Ascending aorta (tissue), 2 donors: ENCODE measurements at regions not wholly inside any gene's neighbourhood (a gene's known extent, or its start where the extent isn't known, plus 50 kb on each side); places are given as distances from the start of the nearest gene placed in this dataset.

Source experiments
- DNase-seq, 2 donors: peaks; one replicate each; pipeline ENCODE4 v3.0.0-alpha.2; 2019; ENCODE audit warnings: low spot score in 2 of 2
- H3K27ac ChIP-seq, 2 donors: fragments of 200-600 bp; sonication (generic); one replicate each; pipeline ENCODE4 v1.5.1; 2016 to 2017; ENCODE audit warnings: mild to moderate bottlenecking in 1 of 2
- H3K27me3 ChIP-seq: fragments of 200-600 bp; sonication (generic); one replicate; pipeline ENCODE4 v1.5.1; 2017
- H3K36me3 ChIP-seq, 2 donors: fragments of 200-600 bp; sonication (generic); one replicate each; pipeline ENCODE4 v1.5.1; 2016
- H3K4me1 ChIP-seq, 2 donors: fragments of 200-600 bp; sonication (generic); one replicate each; pipeline ENCODE4 v1.5.1; 2016 to 2017; ENCODE audit warnings: mild to moderate bottlenecking in 1 of 2
- H3K4me3 ChIP-seq, 2 donors: fragments of 200-600 bp; sonication (generic); one replicate each; pipeline ENCODE4 v1.5.1; 2016 to 2017; ENCODE audit warnings: mild to moderate bottlenecking in 1 of 2
- H3K9me3 ChIP-seq, 2 donors: fragments of 200-600 bp; sonication (generic); one replicate each; pipeline ENCODE4 v1.5.1; 2016
- CTCF ChIP-seq, 3 experiments: fragments of 200-600 bp in 2 of 3; fragments of 450-650 bp in 1 of 3; sonication (generic) in 2 of 3; IDR thresholded peaks; one replicate each; pipeline ENCODE4 v1.5.1; 2016 to 2019; ENCODE audit warnings: antibody characterized with exemption in 3 of 3, mild to moderate bottlenecking in 1 of 3, moderate library complexity in 1 of 3
- intact Hi-C: fragments of 100-400 bp; cut with DNase I; formaldehyde crosslinking; loops from one replicate; pipeline ENCODE4 v1.15.1; 2023

- Histone ChIP-seq H3K36me3 (no peaks in the 10 kb centered on the region), H3K4me3 (no peak overlapping the region), H3K4me1 (no peaks in the 10 kb centered on the region), H3K27me3 (no peaks in the 10 kb centered on the region), H3K9me3 (no peaks in the 10 kb centered on the region), H3K27ac (no peak overlapping the region)
- DNase-seq = no peak
- no peak for TF ChIP-seq CTCF (IDR thresholded peaks at IDR 0.05)
- intact Hi-C loops = no loop called here
Measured at GRCh38 chr5:167311340-167311739, 980.1 kb upstream of the WWC1 start.

GRCh38 chr5:167312225-167312624, 979.2 kb upstream of the WWC1 start:
- DNase-seq = no peak
- TF ChIP-seq CTCF (IDR thresholded peaks at IDR 0.05) = no peak
- H3K27ac ChIP-seq = no peak overlapping the region
- no peaks in the 10 kb centered on the region for H3K27me3 ChIP-seq
- intact Hi-C loops = no loop called here
- no peak overlapping the region for H3K4me3 ChIP-seq
- no peaks in the 10 kb centered on the region for H3K9me3 ChIP-seq
- no peaks in the 10 kb centered on the region for H3K4me1 ChIP-seq
- H3K36me3 ChIP-seq = no peaks in the 10 kb centered on the region

GRCh38 chr5:167315762-167316161, 975.7 kb upstream of the WWC1 start:
- no peaks in the 10 kb centered on the region for H3K9me3 ChIP-seq
- TF ChIP-seq CTCF (IDR thresholded peaks at IDR 0.05) = no peak
- no peaks in the 10 kb centered on the region for H3K27me3 ChIP-seq
- H3K36me3 ChIP-seq = no peaks in the 10 kb centered on the region
- H3K27ac ChIP-seq = no peak overlapping the region
- DNase-seq = no peak
- H3K4me1 ChIP-seq = no peaks in the 10 kb centered on the region
- H3K4me3 ChIP-seq = no peak overlapping the region
- intact Hi-C loops = no loop called here

- H3K9me3 ChIP-seq = no peaks in the 10 kb centered on the region
- intact Hi-C loops = no loop called here
- no peaks in the 10 kb centered on the region for H3K4me1 ChIP-seq
- TF ChIP-seq CTCF (IDR thresholded peaks at IDR 0.05) = no peak
- H3K4me3 ChIP-seq = no peak overlapping the region
- H3K27me3 ChIP-seq = no peaks in the 10 kb centered on the region
- H3K36me3 ChIP-seq = no peaks in the 10 kb centered on the region
- H3K27ac ChIP-seq = no peak overlapping the region
- no peak for DNase-seq
Measured at GRCh38 chr5:167317884-167318283, 973.6 kb upstream of the WWC1 start.

GRCh38 chr5:167319243-167319642, 972.2 kb upstream of the WWC1 start:
- Histone ChIP-seq H3K36me3 (no peaks in the 10 kb centered on the region), H3K27ac (no peak overlapping the region), H3K4me1 (no peaks in the 10 kb centered on the region), H3K27me3 (no peaks in the 10 kb centered on the region), H3K9me3 (no peaks in the 10 kb centered on the region), H3K4me3 (no peak overlapping the region)
- DNase-seq = no peak
- TF ChIP-seq CTCF (IDR thresholded peaks at IDR 0.05) = no peak
- intact Hi-C loops = no loop called here

GRCh38 chr5:167320019-167320418, 971.4 kb upstream of the WWC1 start:
- intact Hi-C loops = no loop called here
- Histone ChIP-seq H3K36me3 (no peaks in the 10 kb centered on the region), H3K27ac (no peak overlapping the region), H3K9me3 (no peaks in the 10 kb centered on the region), H3K4me1 (no peaks in the 10 kb centered on the region), H3K4me3 (no peak overlapping the region), H3K27me3 (no peaks in the 10 kb centered on the region)
- DNase-seq = no peak
- no peak for TF ChIP-seq CTCF (IDR thresholded peaks at IDR 0.05)
